ENCODE measurements at regions not wholly inside any gene's neighbourhood (a gene's known extent, or its start where the extent isn't known, plus 50 kb on each side); places are given as distances from the start of the nearest gene placed in this dataset.
"Not testable (repeated sequence)": the region's sequence is repeated elsewhere in the genome, so short reads cannot be mapped to it uniquely, and the experiment has no call there.

GRCh38 chr21:17708522-17709265 is 96.0 kb upstream of the BTG3 start:
- ATAC-seq (no peak), DNase-seq (no peak)
- H3K36me3 Mint-ChIP-seq (ENCODE audit: low read depth): peaks cover 4% of the 10 kb centered on the region
- no peaks in the 10 kb centered on the region for H3K9me3 ChIP-seq (ENCODE audit: control insufficient read depth, low read length, poor library complexity, severe bottlenecking)
- H3K4me1 Mint-ChIP-seq: peaks cover 12% of the 10 kb centered on the region
- no peaks in the 10 kb centered on the region for H3K27me3 Mint-ChIP-seq
- H3K4me3 Mint-ChIP-seq: no peak overlapping the region
- no peak overlapping the region for H3K27ac Mint-ChIP-seq

DNA sequence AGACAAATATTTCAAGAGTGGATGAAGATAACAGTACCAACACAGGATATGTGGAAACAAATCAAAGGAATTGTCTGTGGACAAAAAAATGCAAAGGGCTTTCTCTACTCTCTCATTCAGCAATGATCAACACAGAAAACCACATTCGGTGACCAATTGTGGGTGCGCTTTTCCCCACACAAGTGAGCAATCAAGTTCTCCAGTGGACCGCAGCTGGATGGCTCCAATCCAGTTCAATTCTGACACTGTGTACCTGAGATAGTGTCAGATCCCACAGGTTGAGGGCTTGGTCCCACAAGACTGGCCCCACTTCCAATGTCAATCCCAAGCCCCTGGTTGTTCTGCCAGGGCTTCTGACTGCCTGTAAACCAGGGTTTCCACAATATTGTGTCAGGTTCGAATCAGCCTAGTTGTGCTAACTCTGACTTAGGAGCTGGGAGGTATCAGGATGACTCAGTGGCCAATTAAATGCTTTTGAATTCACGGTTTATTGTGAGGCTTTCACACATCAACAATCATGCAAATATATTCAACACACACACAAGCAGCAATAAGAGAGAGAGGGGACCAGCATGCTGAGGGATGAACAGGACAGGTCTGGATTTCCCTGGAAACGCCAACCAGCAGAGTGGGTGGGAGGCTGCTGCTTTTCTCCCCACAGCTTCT is 87.0 kb upstream of the BTG3 start:
- Mint-ChIP-seq H3K27me3 (no peaks in the 10 kb centered on the region), H3K4me1 (peaks cover 5% of the 10 kb centered on the region), H3K4me3 (no peak overlapping the region), H3K36me3 (ENCODE audit: low read depth) (no peaks in the 10 kb centered on the region), H3K27ac (no peak overlapping the region)
- DNase-seq (no peak), ATAC-seq (no peak)
- H3K9me3 ChIP-seq (ENCODE audit: control insufficient read depth, low read length, poor library complexity, severe bottlenecking): no peaks in the 10 kb centered on the region

DNA sequence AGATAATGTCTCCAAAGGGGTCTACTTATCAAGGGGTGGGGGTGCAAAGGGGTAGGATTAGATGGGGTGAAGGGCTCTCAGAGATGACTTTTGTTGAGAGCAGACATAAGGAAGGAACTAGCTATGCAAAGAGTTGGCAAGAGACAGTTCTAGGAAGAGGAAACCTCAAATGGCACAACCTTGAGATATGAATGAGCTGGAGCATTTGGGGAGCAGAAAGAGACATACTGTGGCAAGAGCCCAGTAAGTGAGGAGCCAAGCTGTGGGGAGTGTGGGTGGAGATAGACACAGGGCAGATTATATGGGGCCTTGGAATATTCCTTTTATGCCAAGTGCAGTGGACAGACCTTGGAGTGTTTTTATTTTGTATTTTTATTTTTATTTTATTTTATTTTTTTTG is 84.8 kb upstream of the BTG3 start:
- no peaks in the 10 kb centered on the region for H3K27me3 Mint-ChIP-seq
- DNase-seq: no peak
- no peak overlapping the region for H3K4me3 Mint-ChIP-seq
- no peak for ATAC-seq
- no peaks in the 10 kb centered on the region for H3K36me3 Mint-ChIP-seq (ENCODE audit: low read depth)
- no peak overlapping the region for H3K27ac Mint-ChIP-seq
- no peaks in the 10 kb centered on the region for H3K9me3 ChIP-seq (ENCODE audit: control insufficient read depth, low read length, poor library complexity, severe bottlenecking)
- H3K4me1 Mint-ChIP-seq: peaks cover 13% of the 10 kb centered on the region

DNA sequence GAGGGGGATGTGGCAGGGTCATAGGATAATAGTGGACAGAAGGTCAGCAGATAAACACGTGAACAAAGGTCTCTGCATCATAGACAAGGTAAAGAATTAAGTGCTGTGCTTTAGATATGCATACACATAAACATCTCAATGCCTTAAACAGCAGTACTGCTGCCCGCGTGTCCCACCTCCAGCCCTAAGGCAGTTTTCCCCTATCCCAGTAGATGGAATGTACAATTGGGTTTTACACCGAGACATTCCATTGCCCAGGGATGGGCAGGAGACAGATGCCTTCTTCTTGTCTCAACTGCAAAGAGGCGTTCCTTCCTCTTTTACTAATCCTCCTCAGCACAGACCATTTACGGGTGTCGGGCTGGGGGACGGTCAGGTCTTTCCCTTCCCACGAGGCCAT is 81.7 kb upstream of the BTG3 start:
- peaks cover 13% of the 10 kb centered on the region for H3K4me1 Mint-ChIP-seq
- not testable (repeated sequence) for H3K36me3 Mint-ChIP-seq (ENCODE audit: low read depth); H3K27me3 Mint-ChIP-seq; DNase-seq; ATAC-seq; H3K4me3 Mint-ChIP-seq; H3K9me3 ChIP-seq (ENCODE audit: control insufficient read depth, low read length, poor library complexity, severe bottlenecking); H3K27ac Mint-ChIP-seq

DNA sequence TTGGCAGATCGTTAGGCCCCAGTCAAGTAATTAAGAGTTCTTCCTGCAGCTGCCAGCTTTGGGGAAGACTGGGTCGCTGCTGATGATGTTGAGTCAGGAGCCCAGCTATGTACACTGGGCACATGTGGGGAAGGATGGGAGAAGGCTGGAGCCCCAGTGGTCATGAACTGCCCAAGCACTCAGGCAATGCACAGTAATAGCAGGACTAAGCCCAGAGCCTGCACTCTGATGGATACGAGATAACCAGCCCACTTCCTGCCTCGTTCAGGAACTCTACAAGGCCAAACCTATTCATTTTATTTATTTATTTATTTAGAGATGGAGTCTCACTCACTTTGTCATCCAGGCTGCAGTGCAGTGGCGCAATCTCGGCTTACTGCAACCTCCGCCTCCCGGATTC is 81.1 kb upstream of the BTG3 start:
- no peaks in the 10 kb centered on the region for H3K36me3 Mint-ChIP-seq (ENCODE audit: low read depth)
- no peak overlapping the region for H3K27ac Mint-ChIP-seq
- DNase-seq (no peak), ATAC-seq (no peak)
- no peaks in the 10 kb centered on the region for H3K27me3 Mint-ChIP-seq
- H3K4me3 Mint-ChIP-seq: no peak overlapping the region
- H3K9me3 ChIP-seq (ENCODE audit: control insufficient read depth, low read length, poor library complexity, severe bottlenecking): no peaks in the 10 kb centered on the region
- H3K4me1 Mint-ChIP-seq: peaks cover 14% of the 10 kb centered on the region

DNA sequence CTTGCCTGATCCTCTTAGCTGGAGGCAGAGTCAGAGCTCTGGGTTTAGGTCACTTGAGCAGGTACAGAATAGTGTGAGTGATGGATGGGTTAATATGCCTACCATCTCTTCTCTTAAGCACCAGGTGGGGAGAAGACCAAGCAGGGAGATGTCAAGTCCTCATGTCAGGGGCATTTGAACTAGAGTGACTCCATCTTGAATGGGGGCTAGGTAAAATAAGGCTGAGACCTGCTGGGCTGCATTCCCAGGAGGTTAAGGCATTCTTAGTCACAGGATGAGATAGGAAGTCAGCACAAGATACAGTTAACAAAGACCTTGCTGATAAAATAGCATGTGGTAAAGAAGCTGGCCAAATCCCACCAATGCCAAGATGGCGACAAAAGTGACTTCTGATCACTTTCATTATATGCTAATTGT is 77.4 kb upstream of the BTG3 start:
- ATAC-seq: no peak
- no peak for DNase-seq
- Mint-ChIP-seq H3K4me1 (peaks cover 29% of the 10 kb centered on the region), H3K4me3 (no peak overlapping the region), H3K27ac (peak overlapping the region; percentile 68), H3K27me3 (no peaks in the 10 kb centered on the region), H3K36me3 (ENCODE audit: low read depth) (peaks cover 3% of the 10 kb centered on the region)
- H3K9me3 ChIP-seq (ENCODE audit: control insufficient read depth, low read length, poor library complexity, severe bottlenecking): no peaks in the 10 kb centered on the region

- Mint-ChIP-seq H3K27me3 (no peaks in the 10 kb centered on the region), H3K4me3 (peak overlapping the region; percentile 19), H3K4me1 (peaks cover 28% of the 10 kb centered on the region), H3K36me3 (ENCODE audit: low read depth) (peaks cover 3% of the 10 kb centered on the region), H3K27ac (peak overlapping the region; percentile 68)
- peak in 2 of 3 donors; percentile 18 to 21 for DNase-seq
- H3K9me3 ChIP-seq (ENCODE audit: control insufficient read depth, low read length, poor library complexity, severe bottlenecking): no peaks in the 10 kb centered on the region
- ATAC-seq: no peak
These were observed 76.5 kb upstream of the BTG3 start for GRCh38 chr21:17688912-17689874.

DNA sequence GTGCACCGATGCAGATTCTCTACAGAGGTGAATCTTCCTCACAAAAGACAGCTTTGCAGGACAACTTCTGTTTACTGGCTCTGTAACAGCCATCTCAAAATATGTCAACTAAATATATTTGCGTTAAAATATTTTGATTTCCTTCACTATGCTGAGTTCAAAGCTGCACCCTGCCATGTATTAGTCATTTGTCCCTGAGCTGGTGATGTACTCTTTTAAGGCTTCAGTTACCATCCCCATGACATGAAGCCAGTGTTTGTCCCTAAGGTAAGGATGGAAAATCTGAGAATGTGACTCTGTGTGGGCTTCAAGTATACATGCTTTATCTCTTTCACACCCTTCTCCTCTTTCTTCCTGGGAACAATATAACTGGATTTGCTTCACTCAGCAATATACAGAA is 70.2 kb upstream of the BTG3 start:
- H3K27me3 Mint-ChIP-seq: no peaks in the 10 kb centered on the region
- H3K36me3 Mint-ChIP-seq (ENCODE audit: low read depth): peaks cover 3% of the 10 kb centered on the region
- H3K4me1 Mint-ChIP-seq: peaks cover 13% of the 10 kb centered on the region
- H3K9me3 ChIP-seq (ENCODE audit: control insufficient read depth, low read length, poor library complexity, severe bottlenecking): no peaks in the 10 kb centered on the region
- no peak for DNase-seq
- H3K27ac Mint-ChIP-seq: no peak overlapping the region
- ATAC-seq: no peak
- H3K4me3 Mint-ChIP-seq: no peak overlapping the region

GRCh38 chr21:17679002-17679600 is 66.4 kb upstream of the BTG3 start:
- DNase-seq: no peak
- H3K27ac Mint-ChIP-seq: no peak overlapping the region
- H3K9me3 ChIP-seq (ENCODE audit: control insufficient read depth, low read length, poor library complexity, severe bottlenecking): no peaks in the 10 kb centered on the region
- no peaks in the 10 kb centered on the region for H3K36me3 Mint-ChIP-seq (ENCODE audit: low read depth)
- H3K4me1 Mint-ChIP-seq: peaks cover 2% of the 10 kb centered on the region
- peak; percentile 96 for ATAC-seq
- H3K27me3 Mint-ChIP-seq: no peaks in the 10 kb centered on the region
- no peak overlapping the region for H3K4me3 Mint-ChIP-seq

- not testable (repeated sequence) for H3K9me3 ChIP-seq (ENCODE audit: control insufficient read depth, low read length, poor library complexity, severe bottlenecking); H3K27ac Mint-ChIP-seq; H3K27me3 Mint-ChIP-seq; H3K36me3 Mint-ChIP-seq (ENCODE audit: low read depth); ATAC-seq; H3K4me1 Mint-ChIP-seq; H3K4me3 Mint-ChIP-seq; DNase-seq
These were observed 64.2 kb upstream of the BTG3 start for GRCh38 chr21:17676930-17677329.

- no peak overlapping the region for H3K27ac Mint-ChIP-seq
- peaks cover 4% of the 10 kb centered on the region for H3K36me3 Mint-ChIP-seq (ENCODE audit: low read depth)
- H3K27me3 Mint-ChIP-seq: peaks cover 29% of the 10 kb centered on the region
- no peak for ATAC-seq
- no peaks in the 10 kb centered on the region for H3K4me1 Mint-ChIP-seq
- DNase-seq: no peak
- no peaks in the 10 kb centered on the region for H3K9me3 ChIP-seq (ENCODE audit: control insufficient read depth, low read length, poor library complexity, severe bottlenecking)
- H3K4me3 Mint-ChIP-seq: no peak overlapping the region
These were observed 61.4 kb upstream of the BTG3 start for GRCh38 chr21:17674106-17674505.

DNA sequence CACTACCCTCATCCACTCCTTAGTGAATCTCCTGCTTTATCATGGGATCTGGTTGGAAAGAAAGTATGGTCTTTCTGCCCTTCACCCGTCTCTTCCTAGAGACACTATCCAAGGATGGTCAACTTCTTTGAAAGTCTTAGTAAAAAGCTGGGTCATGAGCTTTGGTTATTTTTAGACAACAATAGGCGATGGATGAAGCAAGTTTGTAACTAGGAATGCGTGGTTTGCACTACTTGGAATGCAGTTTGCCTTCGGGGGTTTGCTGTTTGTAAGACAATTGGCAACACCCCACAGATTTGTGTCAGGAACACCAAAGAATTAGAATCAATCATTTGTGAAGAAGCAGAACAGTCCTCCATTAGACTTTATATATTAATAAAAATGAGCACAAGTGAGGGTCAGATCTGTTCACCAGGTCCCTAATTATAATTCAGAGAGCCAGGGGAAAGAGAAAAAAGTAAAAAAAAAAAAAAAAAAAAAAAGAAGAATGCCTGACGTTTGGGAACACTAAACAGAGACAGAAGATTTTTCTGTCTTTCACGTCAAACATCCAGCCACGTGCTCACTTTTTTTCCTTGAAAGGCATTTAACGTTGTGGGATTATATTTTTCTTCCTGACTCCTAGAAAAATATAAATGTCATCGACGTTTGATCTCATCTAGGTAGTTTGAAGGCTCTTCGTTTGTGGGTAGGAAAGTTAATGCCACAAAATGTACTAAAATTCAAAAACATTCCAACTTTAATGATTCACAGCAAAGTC is 60.7 kb upstream of the BTG3 start:
- Mint-ChIP-seq H3K4me3 (no peak overlapping the region), H3K36me3 (ENCODE audit: low read depth) (peaks cover 4% of the 10 kb centered on the region), H3K4me1 (no peaks in the 10 kb centered on the region), H3K27ac (no peak overlapping the region), H3K27me3 (peaks cover 29% of the 10 kb centered on the region)
- ATAC-seq (no peak), DNase-seq (no peak)
- no peaks in the 10 kb centered on the region for H3K9me3 ChIP-seq (ENCODE audit: control insufficient read depth, low read length, poor library complexity, severe bottlenecking)

Measured in T-helper 17 cell (primary cell).